HG03378 (cell line): ENCODE measurements at regions not wholly inside any gene's neighbourhood (a gene's known extent, or its start where the extent isn't known, plus 50 kb on each side); places are given as distances from the start of the nearest gene placed in this dataset.

Source experiments
- ATAC-seq: cut with Tn5 transposase; IDR thresholded peaks from one replicate; pipeline ENCODE4 v1.9.1; 2021; ENCODE audit warnings: mild to moderate bottlenecking, moderate library complexity; ENCODE audit not compliant: unreplicated experiment

GRCh38 chr12:83864054-83864453 is 1048.5 kb downstream of the SLC6A15 start:
- ATAC-seq: no peak

GRCh38 chr12:83859021-83859420 is 1053.6 kb downstream of the SLC6A15 start:
- ATAC-seq: no peak

GRCh38 chr12:83856803-83857202 is 1055.8 kb downstream of the SLC6A15 start:
- no peak for ATAC-seq

GRCh38 chr12:83850531-83850930 is 1062.1 kb downstream of the SLC6A15 start:
- ATAC-seq: no peak

GRCh38 chr12:83848702-83849101 is 1063.9 kb downstream of the SLC6A15 start:
- ATAC-seq: no peak

- ATAC-seq: no peak
Observed at GRCh38 chr12:83843541-83843940, 1069.1 kb downstream of the SLC6A15 start.

GRCh38 chr12:83841620-83842019 is 1071.0 kb downstream of the SLC6A15 start:
- ATAC-seq: no peak

- no peak for ATAC-seq
Observed at GRCh38 chr12:83827860-83828259, 1084.7 kb downstream of the SLC6A15 start.

- ATAC-seq: no peak
Observed at GRCh38 chr12:83827193-83827592, 1085.4 kb downstream of the SLC6A15 start.

GRCh38 chr12:83826112-83826511 is 1086.5 kb downstream of the SLC6A15 start:
- ATAC-seq: peak; percentile 66

GRCh38 chr12:83823386-83824045 is 1089.1 kb downstream of the SLC6A15 start:
- peak; percentile 79 for ATAC-seq

GRCh38 chr12:83821967-83822366 is 1090.6 kb downstream of the SLC6A15 start:
- no peak for ATAC-seq

- ATAC-seq: no peak
Observed at GRCh38 chr12:83818881-83819280, 1093.7 kb downstream of the SLC6A15 start.

- no peak for ATAC-seq
Observed at GRCh38 chr12:83817730-83818129, 1094.9 kb downstream of the SLC6A15 start.

- ATAC-seq: no peak
Observed at GRCh38 chr12:83808591-83808990, 1104.0 kb downstream of the SLC6A15 start.

GRCh38 chr12:83807871-83808270 is 1104.7 kb downstream of the SLC6A15 start:
- no peak for ATAC-seq

GRCh38 chr12:83805873-83806272 is 1106.7 kb downstream of the SLC6A15 start:
- no peak for ATAC-seq

- no peak for ATAC-seq
Observed at GRCh38 chr12:83805156-83805772, 1107.3 kb downstream of the SLC6A15 start.

GRCh38 chr12:83801972-83802371 is 1110.6 kb downstream of the SLC6A15 start:
- ATAC-seq: no peak

- no peak for ATAC-seq
Observed at GRCh38 chr12:83800022-83800421, 1112.6 kb downstream of the SLC6A15 start.

- ATAC-seq: no peak
Observed at GRCh38 chr12:83796531-83796930, 1109.8 kb downstream of the TMTC2 start.

GRCh38 chr12:83793616-83794015 is 1106.9 kb downstream of the TMTC2 start:
- ATAC-seq: no peak
